ENCODE measurements at regions not wholly inside any gene's neighbourhood (a gene's known extent, or its start where the extent isn't known, plus 50 kb on each side); places are given as distances from the start of the nearest gene placed in this dataset.

GRCh38 chr20:52019313-52019712 lies 172.3 kb downstream of the ZFP64 start:
- TF ChIP-seq CTCF (IDR thresholded peaks at IDR 0.05), result no peak
- H3K27me3 Mint-ChIP-seq (ENCODE audit: low read depth), result no peaks in the 10 kb centered on the region

GRCh38 chr20:52017669-52018317 lies 173.8 kb downstream of the ZFP64 start:
- TF ChIP-seq CTCF (IDR thresholded peaks at IDR 0.05), result no peak
- no peak for DNase-seq (ENCODE audit: low spot score)
- H3K36me3 Mint-ChIP-seq (ENCODE audit: low read depth), result no peaks in the 10 kb centered on the region
- no peaks in the 10 kb centered on the region for H3K4me1 Mint-ChIP-seq (ENCODE audit: low read depth)
- no peaks in the 10 kb centered on the region for H3K9me3 Mint-ChIP-seq (ENCODE audit: low read depth)
- no peaks in the 10 kb centered on the region for H3K27me3 Mint-ChIP-seq (ENCODE audit: low read depth)
- H3K27ac Mint-ChIP-seq (ENCODE audit: unreplicated experiment), result no peak overlapping the region
- no peak overlapping the region for H3K4me3 Mint-ChIP-seq (ENCODE audit: unreplicated experiment)

More at GRCh38 chr20:52019313-52019712, 172.3 kb downstream of the ZFP64 start:
- H3K9me3 Mint-ChIP-seq (ENCODE audit: low read depth), result no peaks in the 10 kb centered on the region
- H3K36me3 Mint-ChIP-seq (ENCODE audit: low read depth), result no peaks in the 10 kb centered on the region
- no peak overlapping the region for H3K4me3 Mint-ChIP-seq (ENCODE audit: unreplicated experiment)
- H3K4me1 Mint-ChIP-seq (ENCODE audit: low read depth), result no peaks in the 10 kb centered on the region
- no peak for DNase-seq (ENCODE audit: low spot score)
- H3K27ac Mint-ChIP-seq (ENCODE audit: unreplicated experiment), result no peak overlapping the region

- no peak overlapping the region for H3K4me3 Mint-ChIP-seq (ENCODE audit: unreplicated experiment)
- H3K27ac Mint-ChIP-seq (ENCODE audit: unreplicated experiment), result no peak overlapping the region
- no peaks in the 10 kb centered on the region for H3K27me3 Mint-ChIP-seq (ENCODE audit: low read depth)
- peaks cover 3% of the 10 kb centered on the region for H3K36me3 Mint-ChIP-seq (ENCODE audit: low read depth)
- DNase-seq (ENCODE audit: low spot score), result no peak
- no peaks in the 10 kb centered on the region for H3K4me1 Mint-ChIP-seq (ENCODE audit: low read depth)
- TF ChIP-seq CTCF (IDR thresholded peaks at IDR 0.05), result no peak
- H3K9me3 Mint-ChIP-seq (ENCODE audit: low read depth), result peaks cover 6% of the 10 kb centered on the region
Observed at GRCh38 chr20:52016022-52016421, 175.6 kb downstream of the ZFP64 start.

GRCh38 chr20:52015155-52015554 lies 176.4 kb downstream of the ZFP64 start:
- Mint-ChIP-seq H3K36me3 (ENCODE audit: low read depth) (peaks cover 3% of the 10 kb centered on the region), H3K27ac (ENCODE audit: unreplicated experiment) (no peak overlapping the region), H3K4me3 (ENCODE audit: unreplicated experiment) (no peak overlapping the region), H3K4me1 (ENCODE audit: low read depth) (no peaks in the 10 kb centered on the region), H3K9me3 (ENCODE audit: low read depth) (peaks cover 10% of the 10 kb centered on the region), H3K27me3 (ENCODE audit: low read depth) (no peaks in the 10 kb centered on the region)
- TF ChIP-seq CTCF (IDR thresholded peaks at IDR 0.05), result no peak
- DNase-seq (ENCODE audit: low spot score), result no peak

GRCh38 chr20:52012079-52012478 lies 179.5 kb downstream of the ZFP64 start:
- no peak for TF ChIP-seq CTCF (IDR thresholded peaks at IDR 0.05)
- peaks cover 3% of the 10 kb centered on the region for H3K36me3 Mint-ChIP-seq (ENCODE audit: low read depth)
- no peaks in the 10 kb centered on the region for H3K4me1 Mint-ChIP-seq (ENCODE audit: low read depth)
- no peak overlapping the region for H3K27ac Mint-ChIP-seq (ENCODE audit: unreplicated experiment)
- peaks cover 10% of the 10 kb centered on the region for H3K9me3 Mint-ChIP-seq (ENCODE audit: low read depth)
- H3K27me3 Mint-ChIP-seq (ENCODE audit: low read depth), result no peaks in the 10 kb centered on the region
- H3K4me3 Mint-ChIP-seq (ENCODE audit: unreplicated experiment), result no peak overlapping the region
- no peak for DNase-seq (ENCODE audit: low spot score)

Data from chondrocyte (in vitro differentiated cells).